GM23338 (cell line): ENCODE measurements at regions not wholly inside any gene's neighbourhood (a gene's known extent, or its start where the extent isn't known, plus 50 kb on each side); places are given as distances from the start of the nearest gene placed in this dataset.

Experiments
- ATAC-seq: fragments of 200-7000 bp; cut with Tn5 transposase; 3 replicates; pipeline ENCODE4 v1.9.1; 2020
- DNase-seq: peaks from one replicate; pipeline ENCODE4 v3.0.0-alpha.2; 2015; ENCODE audit warnings: low spot score
- H2AFZ ChIP-seq: fragments of 200-600 bp; sonication (generic); 2 replicates; pipeline ENCODE4 v1.8.0; 2016; ENCODE audit warnings: antibody characterized with exemption, mild to moderate bottlenecking, moderate library complexity
- H3F3A ChIP-seq: fragments of 200-600 bp; sonication (generic); replicated peaks from 2 replicates; pipeline ENCODE4 v1.8.0; 2017; ENCODE audit warnings: antibody characterized with exemption, mixed run types, low read depth
- H3K27ac ChIP-seq: fragments of 200-600 bp; sonication (generic); 2 replicates; pipeline ENCODE4 v1.6.1; 2016; ENCODE audit warnings: low read depth
- H3K27me3 ChIP-seq: fragments of 200-600 bp; sonication (generic); 2 replicates; pipeline ENCODE4 v1.8.0; 2016; ENCODE audit warnings: mild to moderate bottlenecking, mixed run types, moderate library complexity; ENCODE audit not compliant: insufficient read depth
- H3K36me3 ChIP-seq: fragments of 200-600 bp; sonication (generic); 2 replicates; pipeline ENCODE4 v1.8.0; 2016; ENCODE audit warnings: mild to moderate bottlenecking; ENCODE audit not compliant: insufficient read depth
- H3K4me1 ChIP-seq: fragments of 200-600 bp; sonication (generic); 2 replicates; pipeline ENCODE4 v1.8.0; 2016; ENCODE audit warnings: mild to moderate bottlenecking, moderate library complexity; ENCODE audit not compliant: insufficient read depth
- H3K4me2 ChIP-seq: fragments of 200-600 bp; sonication (generic); 2 replicates; pipeline ENCODE4 v1.7.1; 2017; ENCODE audit warnings: mixed run types
- H3K4me3 ChIP-seq: fragments of 200-600 bp; sonication (generic); 2 replicates; pipeline ENCODE4 v1.6.1; 2016; ENCODE audit warnings: mixed run types
- H3K79me2 ChIP-seq: fragments of 200-600 bp; sonication (generic); replicated peaks from 2 replicates; pipeline ENCODE4 v1.8.0; 2017; ENCODE audit warnings: mild to moderate bottlenecking; ENCODE audit not compliant: insufficient read depth
- H3K9me2 ChIP-seq: fragments of 200-600 bp; sonication (generic); 2 replicates; pipeline ENCODE4 v1.8.0; 2017; ENCODE audit not compliant: insufficient read depth
- H4K20me1 ChIP-seq: fragments of 200-600 bp; sonication (generic); replicated peaks from 2 replicates; pipeline ENCODE4 v1.8.0; 2017; ENCODE audit warnings: mild to moderate bottlenecking; ENCODE audit not compliant: insufficient read depth
- H3K27ac Mint-ChIP-seq: 2 replicates; pipeline ENCODE4 v1.8.0; 2020; ENCODE audit warnings: inconsistent platforms, mild to moderate bottlenecking, moderate library complexity, mixed read lengths
- H3K27me3 Mint-ChIP-seq: 3 replicates; pipeline ENCODE4 v1.8.0; 2022; ENCODE audit warnings: low read depth, mild to moderate bottlenecking, moderate library complexity, mixed read lengths, inconsistent platforms; ENCODE audit not compliant: insufficient read depth, poor library complexity
- H3K36me3 Mint-ChIP-seq: 3 replicates; pipeline ENCODE4 v1.8.0; 2021; ENCODE audit warnings: low read depth, mild to moderate bottlenecking, inconsistent platforms, moderate library complexity, mixed read lengths
- H3K4me1 Mint-ChIP-seq: 3 replicates; pipeline ENCODE4 v1.8.0; 2020; ENCODE audit warnings: mild to moderate bottlenecking, inconsistent platforms, mixed read lengths
- H3K4me3 Mint-ChIP-seq: 3 replicates; pipeline ENCODE4 v1.8.0; 2021; ENCODE audit warnings: moderate library complexity, mild to moderate bottlenecking, inconsistent platforms, mixed read lengths
- H3K9me3 Mint-ChIP-seq: 3 replicates; pipeline ENCODE4 v1.8.0; 2020; ENCODE audit warnings: moderate library complexity, mild to moderate bottlenecking, inconsistent platforms, mixed read lengths
- CREB1 ChIP-seq: fragments of 250-450 bp; sonication (Bioruptor Pico); IDR thresholded peaks from 2 replicates; pipeline ENCODE4 v1.5.0; 2020; ENCODE audit warnings: low read depth, mild to moderate bottlenecking, moderate library complexity
- ETS1 ChIP-seq: IDR thresholded peaks from 2 replicates; pipeline ENCODE4 v1.6.1; 2016; ENCODE audit warnings: antibody characterized with exemption
- EZH2 ChIP-seq: fragments of 200-600 bp; sonication (generic); IDR thresholded peaks from one replicate; pipeline ENCODE4 v1.8.0; 2017; ENCODE audit warnings: antibody characterized with exemption, mild to moderate bottlenecking, low read depth; ENCODE audit not compliant: unreplicated experiment
- EZH2phosphoT487 ChIP-seq: fragments of 200-600 bp; sonication (generic); IDR thresholded peaks from one replicate; pipeline ENCODE4 v1.8.1; 2018; ENCODE audit warnings: antibody characterized with exemption; ENCODE audit not compliant: unreplicated experiment
- JUNB ChIP-seq: IDR thresholded peaks from one replicate; pipeline ENCODE4 v1.6.1; 2016; ENCODE audit warnings: antibody characterized with exemption; ENCODE audit not compliant: unreplicated experiment
- NANOG ChIP-seq: IDR thresholded peaks from 2 replicates; pipeline ENCODE4 v1.6.1; 2016; ENCODE audit warnings: antibody characterized with exemption, borderline replicate concordance
- POLR2AphosphoS5 ChIP-seq: IDR thresholded peaks from 2 replicates; pipeline ENCODE4 v1.6.1; 2016; ENCODE audit warnings: antibody characterized with exemption, low read depth
- STAT1 ChIP-seq: IDR thresholded peaks from one replicate; pipeline ENCODE4 v1.6.1; 2016; ENCODE audit warnings: antibody characterized with exemption; ENCODE audit not compliant: unreplicated experiment
- ZNF114 ChIP-seq: fragments of 250-450 bp; sonication (Bioruptor Pico); IDR thresholded peaks from 2 replicates; pipeline ENCODE4 v1.5.0; 2020; ENCODE audit warnings: mild to moderate bottlenecking, moderate library complexity
- ZNF331 ChIP-seq: fragments of 250-450 bp; sonication (Bioruptor Pico); IDR thresholded peaks from 2 replicates; pipeline ENCODE4 v1.5.0; 2020; ENCODE audit warnings: low read depth, mild to moderate bottlenecking, moderate library complexity
- TF ChIP-seq, protein P1 (sequence below): fragments of 250-450 bp; sonication (Bioruptor Pico); IDR thresholded peaks from 2 replicates; pipeline ENCODE4 v1.5.0; 2020; ENCODE audit warnings: mild to moderate bottlenecking, moderate library complexity
- TF ChIP-seq, protein P2 (sequence below): IDR thresholded peaks from one replicate; pipeline ENCODE4 v1.6.1; 2018; ENCODE audit warnings: antibody characterized with exemption; ENCODE audit not compliant: unreplicated experiment
- TF ChIP-seq, protein P3 (sequence below), 2 experiments: fragments of 200-600 bp in 1 of 2; sonication (generic) in 1 of 2; conservative IDR thresholded peaks; 2 replicates each; pipeline versions ENCODE4 v1.5.1 to v1.6.1; 2016 to 2017; ENCODE audit warnings: antibody characterized with exemption in 2 of 2, low read depth in 2 of 2, mild to moderate bottlenecking in 2 of 2, moderate library complexity in 1 of 2

- Histone ChIP-seq H3F3A (no peaks in the 10 kb centered on the region), H4K20me1 (no peaks in the 10 kb centered on the region), H3K4me1 (peaks cover 8% of the 10 kb centered on the region; the same call in 1 of the 2 replicates), H3K27me3 (no peaks in the 10 kb centered on the region), H3K9me2 (peaks cover 12% of the 10 kb centered on the region; the same call in 1 of the 2 replicates), H2AFZ (no peak overlapping the region), H3K79me2 (no peaks in the 10 kb centered on the region), H3K4me3 (no peak overlapping the region), H3K36me3 (no peaks in the 10 kb centered on the region), H3K27ac (no peak overlapping the region), H3K4me2 (no peak overlapping the region)
- no peaks in the 10 kb centered on the region for H3K9me3 Mint-ChIP-seq
- no peak overlapping the region for H3K4me3 Mint-ChIP-seq
- H3K27ac Mint-ChIP-seq, result no peak overlapping the region
- no peaks in the 10 kb centered on the region for H3K4me1 Mint-ChIP-seq
- ATAC-seq (no peak), DNase-seq (no peak)
- peaks cover 4% of the 10 kb centered on the region for H3K27me3 Mint-ChIP-seq
- TF ChIP-seq ETS1 (no peak), ZNF331 (CRISPR knock-in tag) (no peak), STAT1 (no peak), POLR2AphosphoS5 (no peak), JUNB (no peak), CREB1 (CRISPR knock-in tag) (no peak), EZH2phosphoT487 (no peak), NANOG (no peak), EZH2 (no peak), ZNF114 (no peak)
- TF ChIP-seq, protein P1, sequence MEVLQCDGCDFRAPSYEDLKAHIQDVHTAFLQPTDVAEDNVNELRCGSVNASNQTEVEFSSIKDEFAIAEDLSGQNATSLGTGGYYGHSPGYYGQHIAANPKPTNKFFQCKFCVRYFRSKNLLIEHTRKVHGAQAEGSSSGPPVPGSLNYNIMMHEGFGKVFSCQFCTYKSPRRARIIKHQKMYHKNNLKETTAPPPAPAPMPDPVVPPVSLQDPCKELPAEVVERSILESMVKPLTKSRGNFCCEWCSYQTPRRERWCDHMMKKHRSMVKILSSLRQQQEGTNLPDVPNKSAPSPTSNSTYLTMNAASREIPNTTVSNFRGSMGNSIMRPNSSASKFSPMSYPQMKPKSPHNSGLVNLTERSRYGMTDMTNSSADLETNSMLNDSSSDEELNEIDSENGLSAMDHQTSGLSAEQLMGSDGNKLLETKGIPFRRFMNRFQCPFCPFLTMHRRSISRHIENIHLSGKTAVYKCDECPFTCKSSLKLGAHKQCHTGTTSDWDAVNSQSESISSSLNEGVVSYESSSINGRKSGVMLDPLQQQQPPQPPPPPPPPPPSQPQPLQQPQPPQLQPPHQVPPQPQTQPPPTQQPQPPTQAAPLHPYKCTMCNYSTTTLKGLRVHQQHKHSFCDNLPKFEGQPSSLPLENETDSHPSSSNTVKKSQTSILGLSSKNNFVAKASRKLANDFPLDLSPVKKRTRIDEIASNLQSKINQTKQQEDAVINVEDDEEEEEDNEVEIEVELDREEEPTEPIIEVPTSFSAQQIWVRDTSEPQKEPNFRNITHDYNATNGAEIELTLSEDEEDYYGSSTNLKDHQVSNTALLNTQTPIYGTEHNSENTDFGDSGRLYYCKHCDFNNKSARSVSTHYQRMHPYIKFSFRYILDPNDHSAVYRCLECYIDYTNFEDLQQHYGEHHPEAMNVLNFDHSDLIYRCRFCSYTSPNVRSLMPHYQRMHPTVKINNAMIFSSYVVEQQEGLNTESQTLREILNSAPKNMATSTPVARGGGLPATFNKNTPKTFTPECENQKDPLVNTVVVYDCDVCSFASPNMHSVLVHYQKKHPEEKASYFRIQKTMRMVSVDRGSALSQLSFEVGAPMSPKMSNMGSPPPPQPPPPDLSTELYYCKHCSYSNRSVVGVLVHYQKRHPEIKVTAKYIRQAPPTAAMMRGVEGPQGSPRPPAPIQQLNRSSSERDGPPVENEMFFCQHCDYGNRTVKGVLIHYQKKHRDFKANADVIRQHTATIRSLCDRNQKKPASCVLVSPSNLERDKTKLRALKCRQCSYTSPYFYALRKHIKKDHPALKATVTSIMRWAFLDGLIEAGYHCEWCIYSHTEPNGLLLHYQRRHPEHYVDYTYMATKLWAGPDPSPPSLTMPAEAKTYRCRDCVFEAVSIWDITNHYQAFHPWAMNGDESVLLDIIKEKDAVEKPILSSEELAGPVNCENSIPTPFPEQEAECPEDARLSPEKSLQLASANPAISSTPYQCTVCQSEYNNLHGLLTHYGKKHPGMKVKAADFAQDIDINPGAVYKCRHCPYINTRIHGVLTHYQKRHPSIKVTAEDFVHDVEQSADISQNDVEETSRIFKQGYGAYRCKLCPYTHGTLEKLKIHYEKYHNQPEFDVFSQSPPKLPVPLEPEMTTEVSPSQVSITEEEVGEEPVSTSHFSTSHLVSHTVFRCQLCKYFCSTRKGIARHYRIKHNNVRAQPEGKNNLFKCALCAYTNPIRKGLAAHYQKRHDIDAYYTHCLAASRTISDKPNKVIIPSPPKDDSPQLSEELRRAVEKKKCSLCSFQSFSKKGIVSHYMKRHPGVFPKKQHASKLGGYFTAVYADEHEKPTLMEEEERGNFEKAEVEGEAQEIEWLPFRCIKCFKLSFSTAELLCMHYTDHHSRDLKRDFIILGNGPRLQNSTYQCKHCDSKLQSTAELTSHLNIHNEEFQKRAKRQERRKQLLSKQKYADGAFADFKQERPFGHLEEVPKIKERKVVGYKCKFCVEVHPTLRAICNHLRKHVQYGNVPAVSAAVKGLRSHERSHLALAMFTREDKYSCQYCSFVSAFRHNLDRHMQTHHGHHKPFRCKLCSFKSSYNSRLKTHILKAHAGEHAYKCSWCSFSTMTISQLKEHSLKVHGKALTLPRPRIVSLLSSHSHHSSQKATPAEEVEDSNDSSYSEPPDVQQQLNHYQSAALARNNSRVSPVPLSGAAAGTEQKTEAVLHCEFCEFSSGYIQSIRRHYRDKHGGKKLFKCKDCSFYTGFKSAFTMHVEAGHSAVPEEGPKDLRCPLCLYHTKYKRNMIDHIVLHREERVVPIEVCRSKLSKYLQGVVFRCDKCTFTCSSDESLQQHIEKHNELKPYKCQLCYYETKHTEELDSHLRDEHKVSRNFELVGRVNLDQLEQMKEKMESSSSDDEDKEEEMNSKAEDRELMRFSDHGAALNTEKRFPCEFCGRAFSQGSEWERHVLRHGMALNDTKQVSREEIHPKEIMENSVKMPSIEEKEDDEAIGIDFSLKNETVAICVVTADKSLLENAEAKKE (CRISPR knock-in tag), result no peak
- TF ChIP-seq, protein P2, sequence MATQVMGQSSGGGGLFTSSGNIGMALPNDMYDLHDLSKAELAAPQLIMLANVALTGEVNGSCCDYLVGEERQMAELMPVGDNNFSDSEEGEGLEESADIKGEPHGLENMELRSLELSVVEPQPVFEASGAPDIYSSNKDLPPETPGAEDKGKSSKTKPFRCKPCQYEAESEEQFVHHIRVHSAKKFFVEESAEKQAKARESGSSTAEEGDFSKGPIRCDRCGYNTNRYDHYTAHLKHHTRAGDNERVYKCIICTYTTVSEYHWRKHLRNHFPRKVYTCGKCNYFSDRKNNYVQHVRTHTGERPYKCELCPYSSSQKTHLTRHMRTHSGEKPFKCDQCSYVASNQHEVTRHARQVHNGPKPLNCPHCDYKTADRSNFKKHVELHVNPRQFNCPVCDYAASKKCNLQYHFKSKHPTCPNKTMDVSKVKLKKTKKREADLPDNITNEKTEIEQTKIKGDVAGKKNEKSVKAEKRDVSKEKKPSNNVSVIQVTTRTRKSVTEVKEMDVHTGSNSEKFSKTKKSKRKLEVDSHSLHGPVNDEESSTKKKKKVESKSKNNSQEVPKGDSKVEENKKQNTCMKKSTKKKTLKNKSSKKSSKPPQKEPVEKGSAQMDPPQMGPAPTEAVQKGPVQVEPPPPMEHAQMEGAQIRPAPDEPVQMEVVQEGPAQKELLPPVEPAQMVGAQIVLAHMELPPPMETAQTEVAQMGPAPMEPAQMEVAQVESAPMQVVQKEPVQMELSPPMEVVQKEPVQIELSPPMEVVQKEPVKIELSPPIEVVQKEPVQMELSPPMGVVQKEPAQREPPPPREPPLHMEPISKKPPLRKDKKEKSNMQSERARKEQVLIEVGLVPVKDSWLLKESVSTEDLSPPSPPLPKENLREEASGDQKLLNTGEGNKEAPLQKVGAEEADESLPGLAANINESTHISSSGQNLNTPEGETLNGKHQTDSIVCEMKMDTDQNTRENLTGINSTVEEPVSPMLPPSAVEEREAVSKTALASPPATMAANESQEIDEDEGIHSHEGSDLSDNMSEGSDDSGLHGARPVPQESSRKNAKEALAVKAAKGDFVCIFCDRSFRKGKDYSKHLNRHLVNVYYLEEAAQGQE, result no peak
- TF ChIP-seq, protein P3, sequence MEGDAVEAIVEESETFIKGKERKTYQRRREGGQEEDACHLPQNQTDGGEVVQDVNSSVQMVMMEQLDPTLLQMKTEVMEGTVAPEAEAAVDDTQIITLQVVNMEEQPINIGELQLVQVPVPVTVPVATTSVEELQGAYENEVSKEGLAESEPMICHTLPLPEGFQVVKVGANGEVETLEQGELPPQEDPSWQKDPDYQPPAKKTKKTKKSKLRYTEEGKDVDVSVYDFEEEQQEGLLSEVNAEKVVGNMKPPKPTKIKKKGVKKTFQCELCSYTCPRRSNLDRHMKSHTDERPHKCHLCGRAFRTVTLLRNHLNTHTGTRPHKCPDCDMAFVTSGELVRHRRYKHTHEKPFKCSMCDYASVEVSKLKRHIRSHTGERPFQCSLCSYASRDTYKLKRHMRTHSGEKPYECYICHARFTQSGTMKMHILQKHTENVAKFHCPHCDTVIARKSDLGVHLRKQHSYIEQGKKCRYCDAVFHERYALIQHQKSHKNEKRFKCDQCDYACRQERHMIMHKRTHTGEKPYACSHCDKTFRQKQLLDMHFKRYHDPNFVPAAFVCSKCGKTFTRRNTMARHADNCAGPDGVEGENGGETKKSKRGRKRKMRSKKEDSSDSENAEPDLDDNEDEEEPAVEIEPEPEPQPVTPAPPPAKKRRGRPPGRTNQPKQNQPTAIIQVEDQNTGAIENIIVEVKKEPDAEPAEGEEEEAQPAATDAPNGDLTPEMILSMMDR (conservative IDR thresholded peaks at IDR 0.05; ENCODE audit: low read depth in 2 of 2), result no peak
- no peaks in the 10 kb centered on the region for H3K36me3 Mint-ChIP-seq
These were observed 289.5 kb downstream of the RMST start for GRCh38 chr12:97752129-97752528.
